ENCODE measurements at regions not wholly inside any gene's neighbourhood (a gene's known extent, or its start where the extent isn't known, plus 50 kb on each side); places are given as distances from the start of the nearest gene placed in this dataset.

DNA sequence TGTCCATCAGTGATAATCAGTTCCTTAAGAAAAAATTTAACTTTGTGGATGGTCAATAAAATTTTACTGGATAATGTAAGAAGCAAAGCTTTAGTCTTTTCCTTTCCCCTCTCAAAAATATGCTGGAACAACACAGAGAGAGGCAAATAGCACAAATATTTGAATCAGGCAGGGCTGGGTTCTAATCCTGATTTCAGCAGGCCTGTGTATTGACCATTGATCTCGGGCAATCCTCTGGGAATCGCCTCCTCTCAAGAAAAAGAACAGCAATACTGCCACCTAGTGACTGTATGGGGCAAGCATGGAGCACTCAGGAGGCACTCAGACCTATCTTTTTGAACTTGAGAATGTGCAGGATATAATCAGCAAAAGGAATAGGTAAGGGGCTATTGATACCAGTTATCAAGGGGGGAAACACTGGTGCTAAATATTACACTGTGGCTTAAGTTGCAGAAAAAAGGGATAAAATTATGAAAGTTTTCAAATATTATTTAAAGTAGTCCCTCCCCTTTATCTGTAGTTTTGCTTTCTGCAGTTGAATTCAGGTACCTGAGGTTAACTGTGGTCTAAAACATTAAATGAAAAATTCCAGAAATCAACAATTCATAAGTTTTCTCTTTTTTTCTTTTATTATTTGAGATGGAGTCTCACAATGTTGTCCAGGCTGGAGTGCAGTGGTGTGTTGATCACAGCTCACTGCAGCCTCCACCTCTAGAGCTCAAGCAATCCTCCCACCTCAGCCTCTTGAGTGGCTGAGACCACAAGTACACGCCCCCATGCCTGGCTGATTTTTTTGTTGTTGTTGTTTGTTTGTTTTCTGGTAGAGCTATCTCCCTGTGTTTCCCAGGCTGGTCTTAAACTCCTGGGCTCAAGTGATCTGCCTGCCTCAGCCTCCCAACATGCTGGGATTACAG, 91.8 kb upstream of the NHSL1 start:
- Histone ChIP-seq H3K4me1 (ENCODE audit: control insufficient read depth in 2 of 2, insufficient read depth in 2 of 2, low read length in 2 of 2) (peaks cover 0 to 2% of the 10 kb centered on the region in 2 donors), H3K4me3 (ENCODE audit: low read length in 2 of 2) (no peak overlapping the region), H3K9me3 (ENCODE audit: control insufficient read depth in 2 of 2, insufficient read depth in 1 of 2, low read length in 1 of 2) (no peaks in the 10 kb centered on the region), H3K27ac (ENCODE audit: low read depth in 1 of 2, low read length in 1 of 2) (no peak overlapping the region), H3K36me3 (ENCODE audit: control insufficient read depth in 2 of 2, insufficient read depth in 2 of 2, low read length in 1 of 2) (no peaks in the 10 kb centered on the region), H3K27me3 (ENCODE audit: control insufficient read depth in 2 of 2, insufficient read depth in 1 of 2, low read length in 1 of 2) (no peaks in the 10 kb centered on the region)
- DNase-seq (ENCODE audit: low read depth in 6 of 9, low spot score in 9 of 9): peak in 6 of 9 donors; percentile 28 to 63 (median 38)
- 36% methylated on average over 3 of the region's 3 CpGs for WGBS

DNA sequence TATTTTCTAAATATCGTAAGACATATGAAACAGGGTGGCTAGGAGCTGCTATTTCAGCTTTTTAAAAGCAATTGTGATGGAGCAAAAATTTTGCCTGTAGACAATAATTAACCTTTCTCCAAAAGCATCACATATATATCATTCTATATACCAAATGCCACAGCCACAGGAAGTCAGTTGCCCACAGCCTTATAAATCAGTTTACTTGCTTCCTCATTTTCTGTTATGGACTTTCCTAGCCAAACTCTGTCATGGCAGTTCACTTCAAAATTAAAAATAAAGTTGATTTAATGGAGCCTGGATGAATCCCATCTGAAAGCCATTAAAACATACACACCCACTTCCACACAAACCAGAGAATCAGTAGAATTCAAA, 93.4 kb upstream of the NHSL1 start:
- peaks cover 0 to 2% of the 10 kb centered on the region in 2 donors for H3K4me1 ChIP-seq (ENCODE audit: control insufficient read depth in 2 of 2, insufficient read depth in 2 of 2, low read length in 2 of 2)
- H3K27ac ChIP-seq (ENCODE audit: low read depth in 1 of 2, low read length in 1 of 2): no peak overlapping the region
- WGBS: 29% methylated on average over 1 of the region's 1 CpG
- H3K4me3 ChIP-seq (ENCODE audit: low read length in 2 of 2): no peak overlapping the region
- no peaks in the 10 kb centered on the region for H3K9me3 ChIP-seq (ENCODE audit: control insufficient read depth in 2 of 2, insufficient read depth in 1 of 2, low read length in 1 of 2)
- peak in 1 of 9 donors; percentile 18 for DNase-seq (ENCODE audit: low read depth in 6 of 9, low spot score in 9 of 9)
- no peaks in the 10 kb centered on the region for H3K27me3 ChIP-seq (ENCODE audit: control insufficient read depth in 2 of 2, insufficient read depth in 1 of 2, low read length in 1 of 2)
- H3K36me3 ChIP-seq (ENCODE audit: control insufficient read depth in 2 of 2, insufficient read depth in 2 of 2, low read length in 1 of 2): no peaks in the 10 kb centered on the region

DNA sequence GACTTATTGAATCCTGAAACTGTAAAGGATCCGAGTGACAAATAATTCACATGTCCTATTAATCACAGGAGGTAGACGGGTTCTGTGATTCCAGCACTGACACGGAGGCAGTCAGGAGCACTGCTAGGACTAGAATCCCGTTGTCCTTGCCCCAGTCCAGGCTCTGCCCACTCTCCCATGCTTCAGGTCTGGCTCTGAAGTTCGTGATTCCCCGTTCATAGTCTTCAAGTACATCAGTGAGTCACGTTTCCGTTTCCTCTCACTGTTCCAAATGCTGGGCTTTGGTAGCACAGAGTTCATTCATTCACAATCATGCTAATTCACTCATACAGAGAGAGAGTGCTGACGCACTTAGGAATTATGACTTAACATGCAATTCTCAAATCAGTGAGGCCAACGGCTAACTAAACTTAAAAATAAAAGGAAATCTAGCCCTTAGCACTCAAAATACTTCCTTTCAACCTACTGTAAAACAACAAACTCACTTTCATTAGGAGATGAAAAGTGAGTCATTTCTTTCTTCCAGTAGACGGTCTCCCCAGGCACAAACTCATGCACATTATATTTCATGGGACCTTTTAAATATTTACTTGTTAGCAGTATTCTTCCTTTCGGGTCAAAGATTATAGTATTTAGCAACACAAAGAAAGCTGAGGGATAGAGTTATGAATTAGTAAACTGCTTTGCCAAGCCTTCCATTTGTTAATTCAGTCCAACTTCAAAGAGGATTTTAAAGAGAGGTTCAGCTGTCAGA, 94.0 kb upstream of the NHSL1 start:
- H3K36me3 ChIP-seq (ENCODE audit: control insufficient read depth in 2 of 2, insufficient read depth in 2 of 2, low read length in 1 of 2): no peaks in the 10 kb centered on the region
- H3K4me3 ChIP-seq (ENCODE audit: low read length in 2 of 2): no peak overlapping the region
- H3K9me3 ChIP-seq (ENCODE audit: control insufficient read depth in 2 of 2, insufficient read depth in 1 of 2, low read length in 1 of 2): no peaks in the 10 kb centered on the region
- H3K27ac ChIP-seq (ENCODE audit: low read depth in 1 of 2, low read length in 1 of 2): peak overlapping the region in 1 of 2 donors; percentile 34
- DNase-seq (ENCODE audit: low read depth in 6 of 9, low spot score in 9 of 9): peak in 3 of 9 donors; percentile 24 to 50 (median 35)
- 14% methylated on average over 12 of the region's 12 CpGs for WGBS
- H3K27me3 ChIP-seq (ENCODE audit: control insufficient read depth in 2 of 2, insufficient read depth in 1 of 2, low read length in 1 of 2): no peaks in the 10 kb centered on the region
- H3K4me1 ChIP-seq (ENCODE audit: control insufficient read depth in 2 of 2, insufficient read depth in 2 of 2, low read length in 2 of 2): peaks cover 0 to 2% of the 10 kb centered on the region in 2 donors

DNA sequence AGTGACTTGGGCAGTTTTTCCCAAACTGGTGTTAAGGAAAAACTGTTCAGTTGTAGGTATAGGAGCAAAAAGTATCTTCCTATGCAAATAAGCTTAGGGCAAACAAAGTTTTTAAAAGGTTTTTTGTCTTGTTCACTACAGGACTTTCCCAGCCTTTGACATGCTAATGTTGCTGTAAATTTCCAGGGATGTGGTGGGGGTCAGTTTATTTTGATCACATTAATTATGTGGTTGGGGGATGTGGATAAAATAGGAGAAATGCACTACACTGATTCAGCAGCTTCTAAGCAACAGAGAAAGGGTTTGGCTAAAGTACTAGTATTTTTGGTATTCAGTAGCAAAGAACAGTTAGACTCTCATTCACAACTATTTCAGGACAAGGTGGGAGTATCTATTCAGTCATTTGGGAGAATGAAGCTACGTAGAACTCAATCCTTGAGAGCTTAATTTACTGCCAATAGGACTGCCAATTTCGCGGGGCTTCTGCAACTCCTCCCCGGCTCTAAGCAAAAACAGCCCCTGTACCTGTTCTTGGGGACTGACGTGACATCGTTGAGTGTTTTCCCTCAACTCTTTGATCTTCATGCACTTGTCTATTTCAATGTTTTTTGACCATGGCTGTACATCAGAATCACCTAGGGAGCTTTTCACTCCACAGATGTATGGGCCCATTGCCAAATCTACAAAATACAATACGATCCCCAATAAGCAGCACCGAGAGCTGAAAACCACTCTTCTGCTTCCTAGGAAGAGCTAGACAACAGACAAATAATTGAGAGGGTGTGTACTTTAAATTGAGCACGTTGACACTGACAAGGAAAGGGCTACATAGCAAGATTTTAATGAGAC, 94.8 kb upstream of the NHSL1 start:
- Histone ChIP-seq H3K4me1 (ENCODE audit: control insufficient read depth in 2 of 2, insufficient read depth in 2 of 2, low read length in 2 of 2) (peaks cover 0 to 2% of the 10 kb centered on the region in 2 donors), H3K9me3 (ENCODE audit: control insufficient read depth in 2 of 2, insufficient read depth in 1 of 2, low read length in 1 of 2) (no peaks in the 10 kb centered on the region), H3K27ac (ENCODE audit: low read depth in 1 of 2, low read length in 1 of 2) (no peak overlapping the region), H3K4me3 (ENCODE audit: low read length in 2 of 2) (no peak overlapping the region), H3K36me3 (ENCODE audit: control insufficient read depth in 2 of 2, insufficient read depth in 2 of 2, low read length in 1 of 2) (no peaks in the 10 kb centered on the region), H3K27me3 (ENCODE audit: control insufficient read depth in 2 of 2, insufficient read depth in 1 of 2, low read length in 1 of 2) (no peaks in the 10 kb centered on the region)
- no peak for DNase-seq (ENCODE audit: low read depth in 6 of 9, low spot score in 9 of 9)
- 73% methylated on average over 9 of the region's 9 CpGs for WGBS

DNA sequence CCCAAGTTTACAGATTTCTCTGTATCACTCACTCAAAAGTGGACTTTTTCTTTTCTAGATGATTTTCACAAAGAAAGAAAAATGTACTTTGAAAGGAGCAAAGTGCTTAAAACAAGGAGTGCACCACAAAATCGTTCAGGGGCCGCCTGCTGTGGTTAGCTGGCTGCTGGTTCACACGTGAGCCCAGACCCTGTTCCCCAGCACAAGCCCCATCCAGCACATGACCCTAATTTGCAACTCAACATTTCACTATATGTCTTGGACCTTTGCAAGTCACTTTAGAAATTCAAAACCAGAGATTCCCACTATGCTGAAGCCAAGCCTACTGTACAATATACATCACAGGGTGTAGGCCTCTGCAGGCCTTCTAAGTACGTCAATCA, 95.5 kb upstream of the NHSL1 start:
- Histone ChIP-seq H3K36me3 (ENCODE audit: control insufficient read depth in 2 of 2, insufficient read depth in 2 of 2, low read length in 1 of 2) (no peaks in the 10 kb centered on the region), H3K27ac (ENCODE audit: low read depth in 1 of 2, low read length in 1 of 2) (no peak overlapping the region), H3K27me3 (ENCODE audit: control insufficient read depth in 2 of 2, insufficient read depth in 1 of 2, low read length in 1 of 2) (no peaks in the 10 kb centered on the region), H3K9me3 (ENCODE audit: control insufficient read depth in 2 of 2, insufficient read depth in 1 of 2, low read length in 1 of 2) (no peaks in the 10 kb centered on the region), H3K4me1 (ENCODE audit: control insufficient read depth in 2 of 2, insufficient read depth in 2 of 2, low read length in 2 of 2) (peaks cover 0 to 2% of the 10 kb centered on the region in 2 donors), H3K4me3 (ENCODE audit: low read length in 2 of 2) (no peak overlapping the region)
- 52% methylated on average over 4 of the region's 4 CpGs for WGBS
- no peak for DNase-seq (ENCODE audit: low read depth in 6 of 9, low spot score in 9 of 9)

DNA sequence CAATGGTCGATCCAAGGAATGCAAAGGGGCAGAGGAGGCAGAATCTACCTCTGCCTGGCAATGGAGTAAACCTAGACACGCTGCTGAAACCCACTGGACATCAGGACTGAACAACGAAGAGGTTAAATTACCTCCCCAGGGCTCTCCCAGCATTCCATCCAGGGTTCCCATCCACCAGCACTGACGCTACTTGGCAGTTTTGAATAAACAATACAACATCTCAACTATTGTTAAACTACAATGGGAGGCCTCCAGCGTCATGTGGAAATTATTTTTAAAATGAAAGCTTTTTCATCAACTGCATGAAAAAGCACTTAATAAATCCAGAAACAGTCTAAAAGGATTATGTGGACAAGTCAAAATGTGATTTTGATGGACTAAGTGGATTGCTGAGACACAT, 96.8 kb upstream of the NHSL1 start:
- Histone ChIP-seq H3K4me1 (ENCODE audit: control insufficient read depth in 2 of 2, insufficient read depth in 2 of 2, low read length in 2 of 2) (peaks cover 0 to 2% of the 10 kb centered on the region in 2 donors), H3K36me3 (ENCODE audit: control insufficient read depth in 2 of 2, insufficient read depth in 2 of 2, low read length in 1 of 2) (no peaks in the 10 kb centered on the region), H3K27me3 (ENCODE audit: control insufficient read depth in 2 of 2, insufficient read depth in 1 of 2, low read length in 1 of 2) (no peaks in the 10 kb centered on the region), H3K27ac (ENCODE audit: low read depth in 1 of 2, low read length in 1 of 2) (no peak overlapping the region), H3K9me3 (ENCODE audit: control insufficient read depth in 2 of 2, insufficient read depth in 1 of 2, low read length in 1 of 2) (no peaks in the 10 kb centered on the region), H3K4me3 (ENCODE audit: low read length in 2 of 2) (no peak overlapping the region)
- DNase-seq (ENCODE audit: low read depth in 6 of 9, low spot score in 9 of 9): no peak
- 87% methylated on average over 5 of the region's 5 CpGs for WGBS

DNA sequence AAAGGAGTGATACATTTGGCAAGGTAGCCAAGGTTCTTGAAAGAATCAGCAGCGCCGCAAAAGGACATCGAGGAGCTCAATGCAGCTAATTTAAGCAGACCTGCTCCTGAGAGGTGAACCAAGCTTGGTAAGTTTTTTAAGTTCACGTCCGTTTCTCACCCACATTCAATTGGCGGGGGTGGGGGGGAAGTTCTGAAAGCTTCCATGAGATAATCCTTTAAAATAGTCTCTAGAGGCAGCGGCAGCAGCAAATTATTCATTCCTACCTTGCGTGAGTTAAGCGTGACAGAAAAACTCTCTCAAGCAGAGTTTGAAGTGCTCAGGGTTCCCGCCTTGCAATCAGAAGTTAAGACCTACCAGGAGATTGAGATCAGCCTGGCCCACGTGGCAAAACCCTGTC, 97.3 kb upstream of the NHSL1 start:
- no peak overlapping the region for H3K27ac ChIP-seq (ENCODE audit: low read depth in 1 of 2, low read length in 1 of 2)
- 95% methylated on average over 11 of the region's 11 CpGs for WGBS
- DNase-seq (ENCODE audit: low read depth in 6 of 9, low spot score in 9 of 9): no peak

DNA sequence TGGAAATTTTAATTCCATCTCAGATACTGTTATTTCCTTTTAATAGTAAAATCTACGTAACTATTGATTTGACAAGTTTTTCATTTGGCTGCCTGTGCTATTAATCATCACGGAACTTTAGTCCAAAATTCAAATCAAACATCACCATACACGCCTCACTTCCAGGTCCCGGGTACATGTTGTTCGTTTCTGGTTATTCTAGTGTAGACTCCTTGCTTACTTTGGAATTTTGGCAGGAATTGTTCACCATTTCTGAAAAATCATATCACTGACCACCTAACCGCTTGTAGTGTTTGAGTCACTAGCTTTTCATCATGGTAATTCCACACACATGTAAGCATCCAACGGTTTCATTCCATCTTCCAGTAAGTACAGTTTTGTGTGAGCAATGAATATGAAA, 98.0 kb upstream of the NHSL1 start:
- DNase-seq (ENCODE audit: low read depth in 6 of 9, low spot score in 9 of 9): no peak
- WGBS: 98% methylated on average over 7 of the region's 7 CpGs
- Histone ChIP-seq H3K27ac (ENCODE audit: low read depth in 1 of 2, low read length in 1 of 2) (no peak overlapping the region), H3K4me3 (ENCODE audit: low read length in 2 of 2) (no peak overlapping the region), H3K36me3 (ENCODE audit: control insufficient read depth in 2 of 2, insufficient read depth in 2 of 2, low read length in 1 of 2) (no peaks in the 10 kb centered on the region), H3K27me3 (ENCODE audit: control insufficient read depth in 2 of 2, insufficient read depth in 1 of 2, low read length in 1 of 2) (no peaks in the 10 kb centered on the region), H3K4me1 (ENCODE audit: control insufficient read depth in 2 of 2, insufficient read depth in 2 of 2, low read length in 2 of 2) (peaks cover 0 to 2% of the 10 kb centered on the region in 2 donors), H3K9me3 (ENCODE audit: control insufficient read depth in 2 of 2, insufficient read depth in 1 of 2, low read length in 1 of 2) (no peaks in the 10 kb centered on the region)

More for the DNA sequence above, 97.3 kb upstream of the NHSL1 start:
- Histone ChIP-seq H3K36me3 (ENCODE audit: control insufficient read depth in 2 of 2, insufficient read depth in 2 of 2, low read length in 1 of 2) (no peaks in the 10 kb centered on the region), H3K4me1 (ENCODE audit: control insufficient read depth in 2 of 2, insufficient read depth in 2 of 2, low read length in 2 of 2) (peaks cover 0 to 2% of the 10 kb centered on the region in 2 donors), H3K27me3 (ENCODE audit: control insufficient read depth in 2 of 2, insufficient read depth in 1 of 2, low read length in 1 of 2) (no peaks in the 10 kb centered on the region), H3K4me3 (ENCODE audit: low read length in 2 of 2) (no peak overlapping the region), H3K9me3 (ENCODE audit: control insufficient read depth in 2 of 2, insufficient read depth in 1 of 2, low read length in 1 of 2) (no peaks in the 10 kb centered on the region)

Measured in thymus (tissue), 11 donors.